Stimulated activated CD8-positive, alpha-beta memory T cell treated with anti-CD3 and anti-CD28 coated beads, Interleukin-12 subunit alpha, Interleukin-12 subunit beta, amount 100 ng/mL, for 4 hours (primary cell): ENCODE measurements at regions not wholly inside any gene's neighbourhood (a gene's known extent, or its start where the extent isn't known, plus 50 kb on each side); places are given as distances from the start of the nearest gene placed in this dataset.

Experiments used
- DNase-seq: peaks from one replicate; pipeline ENCODE4 v3.0.0-alpha.2; 2020; ENCODE audit warnings: low read depth

GRCh38 chr15:69718436-69718835 is 265.8 kb downstream of the RPLP1 start:
- DNase-seq: no peak

- DNase-seq: no peak
Observed at GRCh38 chr15:69718916-69719315, 266.3 kb downstream of the RPLP1 start.

DNA sequence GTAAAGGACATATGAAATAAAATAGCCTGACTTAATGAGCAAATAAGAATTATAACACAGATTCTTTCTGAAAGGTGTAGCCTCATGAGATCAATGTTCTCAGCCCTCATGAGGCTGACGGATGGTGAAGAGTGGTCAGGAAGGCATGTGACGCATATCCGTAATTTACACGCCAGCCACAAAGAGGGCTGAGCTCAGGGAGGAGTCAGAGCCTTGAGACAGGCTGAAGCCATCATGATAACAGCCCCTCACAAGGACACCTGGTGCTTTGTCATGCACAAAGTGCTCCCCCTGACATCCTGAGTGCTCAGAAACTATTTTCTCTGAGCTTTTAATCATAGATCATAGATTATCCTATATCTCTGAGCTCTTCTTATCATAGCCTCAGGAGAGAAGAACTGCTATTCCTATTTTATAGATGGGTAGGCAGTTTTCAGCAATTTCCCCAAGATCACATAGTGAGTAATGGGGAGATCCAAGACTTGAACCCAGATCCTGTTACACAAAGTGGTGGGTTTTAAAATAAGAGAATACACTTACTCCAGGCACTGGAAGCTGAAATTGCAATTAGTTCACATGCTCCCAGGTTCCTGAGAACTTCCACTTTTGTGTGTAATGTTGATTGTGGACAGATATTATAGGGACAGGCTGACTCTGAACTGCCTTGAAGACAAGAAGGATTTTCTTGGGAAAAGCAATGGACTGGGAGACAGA is 267.1 kb downstream of the RPLP1 start:
- peak; percentile 49 for DNase-seq

DNA sequence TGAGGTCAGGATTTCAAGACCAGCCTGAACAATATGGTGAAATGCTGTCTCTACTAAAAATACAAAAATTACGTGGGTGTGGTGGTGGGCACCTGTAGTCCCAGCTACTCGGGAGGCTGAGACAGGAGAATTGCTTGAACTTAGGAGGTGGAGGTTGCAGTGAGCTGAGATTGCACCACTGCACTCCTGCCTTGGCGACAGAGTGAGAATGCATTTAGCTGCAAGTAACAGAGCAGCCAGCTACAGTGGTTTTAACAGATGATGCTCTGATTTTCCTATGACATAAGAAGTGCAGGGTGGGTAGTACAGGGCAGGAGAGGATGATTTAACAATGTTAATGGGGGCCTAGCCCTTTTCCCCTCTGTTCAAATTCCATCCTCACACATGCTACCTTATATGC is 267.9 kb downstream of the RPLP1 start:
- DNase-seq: no peak

DNA sequence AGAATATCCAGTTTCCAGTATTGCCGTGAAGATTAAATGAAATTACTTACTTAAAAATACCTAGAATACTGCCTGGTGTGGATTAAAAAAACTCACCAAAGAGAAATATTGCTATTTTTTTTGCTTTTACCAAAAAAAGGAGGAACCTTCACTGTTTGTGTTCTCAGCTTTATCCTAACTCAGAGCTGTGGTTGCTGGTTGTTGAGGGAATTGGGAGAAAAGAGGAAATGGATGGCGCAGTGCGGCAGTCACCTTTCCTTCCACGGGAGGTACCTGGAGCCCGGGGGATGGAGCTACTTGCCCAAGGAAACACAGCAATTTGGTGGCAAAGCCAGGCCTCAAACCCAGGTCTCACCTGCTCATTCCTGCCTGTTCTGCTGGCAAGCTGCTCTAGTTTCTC is 270.3 kb downstream of the RPLP1 start:
- DNase-seq: no peak

GRCh38 chr15:69723404-69724096 is 270.9 kb downstream of the RPLP1 start:
- no peak for DNase-seq

DNA sequence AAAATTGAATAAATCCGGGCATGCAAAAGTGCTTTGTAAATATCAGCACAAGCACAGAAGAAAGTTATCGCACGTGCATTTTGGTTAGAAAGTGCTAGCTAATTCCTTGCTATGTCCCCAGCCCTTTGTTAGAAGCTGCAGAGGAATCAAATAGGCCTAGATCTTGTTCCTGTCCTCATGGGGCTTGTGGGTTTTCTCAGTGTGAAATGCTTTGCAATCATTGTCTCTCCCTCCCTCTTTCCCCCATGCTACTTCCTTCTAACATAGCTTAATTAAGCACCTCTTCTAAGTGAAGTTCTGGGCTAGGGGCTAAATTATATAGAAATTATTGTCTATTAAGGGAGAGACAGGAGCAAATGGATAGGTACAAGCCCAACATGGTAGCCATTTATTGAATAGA is 271.7 kb downstream of the RPLP1 start:
- no peak for DNase-seq

DNA sequence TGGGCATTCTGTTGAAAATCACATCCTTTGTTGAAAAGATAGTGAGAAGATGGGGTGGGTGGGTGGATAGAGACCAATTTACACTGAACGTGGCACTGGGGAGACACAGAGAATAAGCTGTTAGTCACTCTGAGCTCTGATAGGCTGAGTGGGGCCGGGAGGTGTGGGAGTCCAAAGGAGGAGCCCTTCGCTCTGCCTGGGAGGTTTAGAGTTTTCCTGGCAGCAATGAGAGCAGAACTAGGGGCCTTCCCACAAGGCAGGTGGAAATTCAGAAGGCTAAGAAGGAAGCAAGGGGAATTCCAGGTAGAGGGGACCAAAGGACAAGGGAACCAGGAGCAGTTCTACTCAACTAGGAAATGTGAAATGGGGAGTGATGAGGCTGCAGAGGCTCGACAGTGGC is 272.7 kb downstream of the RPLP1 start:
- no peak for DNase-seq

DNA sequence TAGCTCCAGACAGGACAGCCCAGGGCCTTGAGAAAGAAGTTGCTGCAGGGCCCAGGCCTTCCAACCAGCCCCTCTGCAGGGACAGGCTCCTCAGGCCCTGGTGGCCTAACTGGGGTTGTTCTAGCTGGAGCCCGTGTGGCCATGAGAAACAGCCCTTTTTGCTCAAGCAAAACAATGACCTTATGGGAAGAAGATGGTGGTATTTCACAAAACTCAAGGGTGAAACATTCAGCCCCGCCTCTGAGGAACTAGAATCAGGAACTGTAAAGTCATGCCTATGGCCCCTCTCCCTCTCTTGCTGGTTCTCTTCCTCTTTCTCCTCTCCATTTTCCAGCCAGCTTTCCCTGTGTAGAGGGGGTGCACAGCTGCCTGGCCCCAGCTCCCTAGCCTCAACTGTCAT is 273.3 kb downstream of the RPLP1 start:
- DNase-seq: no peak

DNA sequence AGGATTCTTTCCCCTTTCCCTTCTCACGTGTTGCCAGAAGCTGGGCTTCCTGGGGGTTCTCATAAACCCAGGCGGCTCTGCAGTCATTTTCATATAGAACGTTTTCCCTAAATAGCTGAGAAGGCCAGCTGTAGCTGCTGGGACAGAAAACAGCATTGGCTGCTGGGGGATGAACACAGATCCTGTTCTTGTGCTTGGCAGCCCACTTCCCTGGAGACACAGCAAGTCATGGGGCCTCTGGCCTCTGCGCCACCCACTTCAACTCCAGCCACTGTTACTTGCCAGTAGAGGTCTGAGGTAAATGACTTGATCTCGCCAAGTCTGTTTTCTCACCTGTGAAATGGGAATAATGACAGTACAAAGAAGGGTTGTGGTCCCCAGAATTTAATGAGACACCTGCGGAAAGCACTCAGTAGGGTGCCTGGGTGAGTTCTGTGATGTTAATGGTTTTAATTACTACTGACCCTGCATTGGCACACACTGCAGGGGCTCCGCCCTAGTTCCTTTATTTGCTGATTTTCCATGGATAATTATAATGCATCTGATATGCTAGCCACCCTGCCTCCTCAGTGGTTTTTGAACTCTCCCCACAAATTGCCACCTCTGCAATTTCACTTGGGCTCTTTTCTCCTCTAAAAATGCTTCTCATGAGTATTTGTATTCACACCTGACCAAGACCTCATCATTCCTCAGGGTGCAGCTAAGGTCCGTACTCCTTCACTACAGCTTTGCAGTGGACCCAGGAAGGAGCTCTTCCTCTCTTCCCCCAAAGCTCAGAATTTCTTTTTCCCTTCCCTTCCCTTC is 274.7 kb downstream of the RPLP1 start:
- DNase-seq: no peak

- peak; percentile 54 for DNase-seq
Observed at GRCh38 chr15:69729167-69729748, 276.6 kb downstream of the RPLP1 start.

GRCh38 chr15:69730281-69731080 is 277.9 kb downstream of the RPLP1 start:
- DNase-seq: no peak

DNA sequence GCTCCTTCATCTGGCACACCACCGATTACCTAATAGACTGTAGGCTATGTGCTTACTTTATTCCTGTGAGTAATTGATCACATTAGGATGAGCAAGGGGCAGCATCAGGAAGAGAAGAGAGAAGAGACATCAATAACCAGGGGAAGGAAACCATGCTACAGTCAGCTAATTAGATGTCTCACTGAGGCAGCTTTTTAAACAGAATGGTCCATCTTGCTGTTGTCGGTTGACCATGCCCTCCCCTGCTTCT is 278.4 kb downstream of the RPLP1 start:
- no peak for DNase-seq

GRCh38 chr15:69731581-69731980 is 279.0 kb downstream of the RPLP1 start:
- DNase-seq: no peak

GRCh38 chr15:69732133-69732532 is 279.5 kb downstream of the RPLP1 start:
- no peak for DNase-seq

GRCh38 chr15:69734699-69735098 is 282.1 kb downstream of the RPLP1 start:
- DNase-seq: no peak

DNA sequence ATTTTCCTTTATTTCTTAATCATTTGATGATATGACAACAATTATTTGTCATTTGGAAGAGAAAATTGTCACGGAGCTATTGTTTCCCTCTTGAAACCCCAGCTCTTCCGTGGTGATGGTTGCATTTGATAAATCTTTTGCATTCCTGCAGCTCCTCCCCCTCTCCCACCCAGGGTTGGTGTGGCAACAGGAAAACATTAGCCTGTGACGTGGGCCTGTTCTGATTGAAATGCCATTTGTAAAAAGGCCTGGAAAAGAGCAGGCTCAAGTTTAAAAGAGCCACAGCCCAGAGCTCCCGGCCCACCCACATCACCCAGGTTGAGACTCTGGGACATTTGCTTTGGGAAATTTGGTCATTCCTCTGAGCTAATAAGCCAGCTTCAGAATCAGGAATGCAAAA is 282.5 kb downstream of the RPLP1 start:
- DNase-seq: no peak

- no peak for DNase-seq
Observed at GRCh38 chr15:69736161-69736560, 283.5 kb downstream of the RPLP1 start.

DNA sequence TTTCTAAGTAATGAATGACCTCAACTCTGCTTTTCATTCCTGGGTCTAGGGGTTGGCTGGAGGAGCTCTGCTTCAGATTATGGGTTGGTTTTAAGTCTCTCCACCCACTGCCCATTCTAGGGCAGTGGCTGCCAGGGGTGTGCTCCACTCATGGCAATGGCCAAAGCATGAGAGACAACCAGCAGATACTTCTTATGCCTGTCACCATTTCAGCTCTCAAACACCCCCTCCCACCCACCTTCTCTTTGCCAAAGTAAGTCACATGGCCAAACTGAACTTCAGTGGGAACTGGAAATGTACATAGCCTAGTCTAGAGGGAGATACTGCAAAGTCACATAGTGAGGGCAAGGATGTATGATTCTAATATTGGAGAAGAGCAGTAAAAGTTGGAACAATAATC is 285.3 kb downstream of the RPLP1 start:
- DNase-seq: no peak

GRCh38 chr15:69740684-69741083 is 288.1 kb downstream of the RPLP1 start:
- no peak for DNase-seq

DNA sequence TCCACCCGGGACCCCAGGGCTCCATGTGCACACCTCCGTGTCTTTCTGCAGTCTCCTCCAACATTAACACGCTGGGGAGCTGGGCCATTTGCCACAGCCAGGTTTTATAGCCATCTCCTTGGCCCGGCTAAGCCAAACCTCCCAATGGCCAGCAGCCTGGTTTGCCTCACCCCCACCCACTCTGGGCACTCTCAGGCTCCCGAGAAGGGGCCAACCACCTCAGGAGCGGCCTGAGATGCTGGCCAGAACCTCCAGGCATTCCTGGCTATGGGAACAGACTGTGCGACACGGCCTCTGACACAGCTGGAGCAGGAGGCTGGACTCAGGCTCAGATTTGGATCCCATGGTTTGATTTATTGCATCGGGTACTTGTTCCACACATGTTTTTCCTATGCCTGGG is 289.7 kb downstream of the RPLP1 start:
- no peak for DNase-seq

- no peak for DNase-seq
Observed at GRCh38 chr15:69743091-69743490, 290.5 kb downstream of the RPLP1 start.
